HG03066 (cell line): ENCODE measurements at regions not wholly inside any gene's neighbourhood (a gene's known extent, or its start where the extent isn't known, plus 50 kb on each side); places are given as distances from the start of the nearest gene placed in this dataset.

Experiments used
- ATAC-seq: cut with Tn5 transposase; IDR thresholded peaks from one replicate; pipeline ENCODE4 v1.9.1; 2021; ENCODE audit warnings: low read depth; ENCODE audit not compliant: unreplicated experiment

- no peak for ATAC-seq
These were observed 50.2 kb upstream of the XPA start for GRCh38 chr9:97747201-97747965.

GRCh38 chr9:97748525-97748924, 51.4 kb upstream of the XPA start:
- ATAC-seq = no peak

GRCh38 chr9:97749928-97750327, 52.8 kb upstream of the XPA start:
- no peak for ATAC-seq

- ATAC-seq = no peak
These were observed 54.4 kb upstream of the XPA start for GRCh38 chr9:97751531-97751930.

- no peak for ATAC-seq
These were observed 55.1 kb upstream of the XPA start for GRCh38 chr9:97752274-97752673.

- no peak for ATAC-seq
These were observed 56.2 kb upstream of the XPA start for GRCh38 chr9:97753364-97753763.

GRCh38 chr9:97753975-97754374, 56.8 kb upstream of the XPA start:
- no peak for ATAC-seq

GRCh38 chr9:97755618-97756267, 58.6 kb upstream of the XPA start:
- no peak for ATAC-seq

- ATAC-seq = no peak
These were observed 59.9 kb upstream of the XPA start for GRCh38 chr9:97756991-97757390.

- no peak for ATAC-seq
These were observed 61.3 kb upstream of the XPA start for GRCh38 chr9:97758334-97758916.

- ATAC-seq = no peak
These were observed 62.6 kb upstream of the XPA start for GRCh38 chr9:97759581-97760288.

GRCh38 chr9:97761056-97761598, 64.0 kb upstream of the XPA start:
- no peak for ATAC-seq

- ATAC-seq = no peak
These were observed 64.7 kb upstream of the XPA start for GRCh38 chr9:97761879-97762278.

- no peak for ATAC-seq
These were observed 66.7 kb upstream of the XPA start for GRCh38 chr9:97763874-97764273.

GRCh38 chr9:97766092-97766491, 69.0 kb upstream of the XPA start:
- ATAC-seq = no peak

- no peak for ATAC-seq
These were observed 69.5 kb upstream of the XPA start for GRCh38 chr9:97766610-97767009.

GRCh38 chr9:97767891-97768290, 70.8 kb upstream of the XPA start:
- no peak for ATAC-seq

- no peak for ATAC-seq
These were observed 71.6 kb upstream of the XPA start for GRCh38 chr9:97768746-97769145.

GRCh38 chr9:97769208-97769607, 72.1 kb upstream of the XPA start:
- ATAC-seq = no peak

- no peak for ATAC-seq
These were observed 73.8 kb upstream of the XPA start for GRCh38 chr9:97770808-97771372.

- ATAC-seq = no peak
These were observed 74.5 kb upstream of the XPA start for GRCh38 chr9:97771641-97772040.
